Hepatocyte (in vitro differentiated cells): ENCODE measurements at regions not wholly inside any gene's neighbourhood (a gene's known extent, or its start where the extent isn't known, plus 50 kb on each side); places are given as distances from the start of the nearest gene placed in this dataset.
A peak's percentile ranks its signal among the peaks of the same experiment; 100 is the strongest.

ENCODE experiments used
- DNase-seq: peaks from one replicate; pipeline ENCODE4 v3.0.0-alpha.2; 2016; ENCODE audit warnings: low spot score
- H2AFZ ChIP-seq: fragments of 200-600 bp; sonication (generic); 2 replicates; pipeline ENCODE4 v1.6.0; 2016; ENCODE audit warnings: antibody characterized with exemption, mild to moderate bottlenecking
- H3K27ac ChIP-seq: fragments of 200-600 bp; sonication (generic); 2 replicates; pipeline ENCODE4 v1.5.1; 2016; ENCODE audit warnings: mild to moderate bottlenecking
- H3K27me3 ChIP-seq: fragments of 200-600 bp; sonication (generic); 2 replicates; pipeline ENCODE4 v1.6.1; 2016
- H3K36me3 ChIP-seq: fragments of 200-600 bp; sonication (generic); replicated peaks from 2 replicates; pipeline ENCODE4 v1.5.1; 2016; ENCODE audit warnings: low read depth; ENCODE audit not compliant: insufficient read depth
- H3K4me1 ChIP-seq: fragments of 200-600 bp; sonication (generic); 2 replicates; pipeline ENCODE4 v1.5.1; 2016; ENCODE audit warnings: mild to moderate bottlenecking, moderate library complexity; ENCODE audit not compliant: insufficient read depth
- H3K4me2 ChIP-seq: fragments of 200-600 bp; sonication (generic); 2 replicates; pipeline ENCODE4 v1.6.0; 2016
- H3K4me3 ChIP-seq: fragments of 200-600 bp; sonication (generic); 2 replicates; pipeline ENCODE4 v1.5.1; 2016; ENCODE audit warnings: mild to moderate bottlenecking
- H3K79me2 ChIP-seq: fragments of 200-600 bp; sonication (generic); 2 replicates; pipeline ENCODE4 v1.6.0; 2017; ENCODE audit warnings: mild to moderate bottlenecking
- H3K9me2 ChIP-seq: fragments of 200-600 bp; sonication (generic); replicated peaks from 2 replicates; pipeline ENCODE4 v1.6.0; 2017; ENCODE audit warnings: mild to moderate bottlenecking; ENCODE audit not compliant: insufficient read depth
- H3K9me3 ChIP-seq: fragments of 200-600 bp; sonication (generic); 2 replicates; pipeline ENCODE4 v1.5.1; 2016; ENCODE audit warnings: low read depth, mild to moderate bottlenecking
- H4K20me1 ChIP-seq: fragments of 200-600 bp; sonication (generic); 2 replicates; pipeline ENCODE4 v1.6.0; 2016; ENCODE audit warnings: mild to moderate bottlenecking; ENCODE audit not compliant: insufficient read depth, poor library complexity, severe bottlenecking
- CTCF ChIP-seq: fragments of 200-600 bp; sonication (generic); IDR thresholded peaks from 2 replicates; pipeline ENCODE4 v1.5.1; 2016; ENCODE audit warnings: antibody characterized with exemption, mild to moderate bottlenecking; ENCODE audit not compliant: poor library complexity
- EZH2 ChIP-seq: fragments of 200-600 bp; sonication (generic); IDR thresholded peaks from 2 replicates; pipeline ENCODE4 v1.6.1; 2016; ENCODE audit warnings: antibody characterized with exemption, mild to moderate bottlenecking, borderline replicate concordance
- EZH2phosphoT487 ChIP-seq: fragments of 200-600 bp; sonication (generic); IDR thresholded peaks from one replicate; pipeline ENCODE4 v1.6.1; 2018; ENCODE audit warnings: antibody characterized with exemption, mild to moderate bottlenecking, low read depth, moderate library complexity; ENCODE audit not compliant: unreplicated experiment, severe bottlenecking
- WGBS: methylation state at CpG from one replicate; pipeline ENCODE4 v1.1.6; 2016; ENCODE audit warnings: low lambda C conversion rate; ENCODE audit errors: missing lambda C conversion rate; 5-methylcytosine and 5-hydroxymethylcytosine counted together

GRCh38 chr4:23237771-23238170, 545.0 kb downstream of the GBA3 start:
- Histone ChIP-seq H3K4me3 (no peak overlapping the region), H3K27ac (no peak overlapping the region)
- 66% methylated on average over 3 of the region's 3 CpGs for WGBS

GRCh38 chr4:23235628-23236390, 543.1 kb downstream of the GBA3 start:
- 17% methylated on average over 5 of the region's 5 CpGs for WGBS
- H3K79me2 ChIP-seq = no peaks in the 10 kb centered on the region
- no peaks in the 10 kb centered on the region for H3K9me3 ChIP-seq
- H4K20me1 ChIP-seq = no peaks in the 10 kb centered on the region
- no peaks in the 10 kb centered on the region for H3K9me2 ChIP-seq
- peak overlapping the region; percentile 54 for H3K4me2 ChIP-seq
- H3K36me3 ChIP-seq = no peaks in the 10 kb centered on the region
- no peak overlapping the region for H3K27ac ChIP-seq
- H3K27me3 ChIP-seq = no peaks in the 10 kb centered on the region
- H3K4me3 ChIP-seq = no peak overlapping the region
- peak overlapping the region; percentile 16 for H2AFZ ChIP-seq
- no peaks in the 10 kb centered on the region for H3K4me1 ChIP-seq
- peak; percentile 4 for DNase-seq
- no peak for TF ChIP-seq EZH2phosphoT487
- no peak for TF ChIP-seq EZH2
- no peak for TF ChIP-seq CTCF

More at GRCh38 chr4:23237771-23238170, 545.0 kb downstream of the GBA3 start:
- H2AFZ ChIP-seq = no peak overlapping the region
- H3K9me3 ChIP-seq = no peaks in the 10 kb centered on the region
- no peak for DNase-seq
- TF ChIP-seq CTCF (no peak), EZH2phosphoT487 (no peak), EZH2 (no peak)
- no peaks in the 10 kb centered on the region for H3K79me2 ChIP-seq
- no peaks in the 10 kb centered on the region for H3K4me1 ChIP-seq
- H3K4me2 ChIP-seq = no peak overlapping the region
- no peaks in the 10 kb centered on the region for H3K27me3 ChIP-seq
- no peaks in the 10 kb centered on the region for H4K20me1 ChIP-seq
- H3K9me2 ChIP-seq = no peaks in the 10 kb centered on the region
- no peaks in the 10 kb centered on the region for H3K36me3 ChIP-seq

DNA sequence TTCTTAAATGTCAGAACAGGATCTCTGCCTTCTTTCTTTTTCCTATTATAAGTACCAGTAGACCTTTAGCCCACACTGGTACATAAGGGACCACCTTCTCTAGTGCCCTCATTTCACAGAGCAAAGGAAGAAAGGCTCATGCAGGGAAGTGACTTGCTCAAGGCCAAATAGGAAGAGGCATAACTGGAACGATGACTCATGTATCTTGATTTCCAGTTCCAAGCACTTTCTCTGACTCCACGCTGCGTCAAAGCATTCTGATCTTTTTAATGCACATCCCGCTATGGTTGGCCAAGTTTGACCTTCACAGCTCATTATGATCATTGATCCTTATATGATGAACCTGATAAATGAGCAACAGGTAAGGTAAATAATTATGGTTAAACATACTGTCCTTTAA, 542.0 kb downstream of the GBA3 start:
- Histone ChIP-seq H3K9me3 (no peaks in the 10 kb centered on the region), H4K20me1 (no peaks in the 10 kb centered on the region), H3K4me2 (no peak overlapping the region), H3K9me2 (no peaks in the 10 kb centered on the region), H2AFZ (no peak overlapping the region), H3K79me2 (no peaks in the 10 kb centered on the region), H3K36me3 (no peaks in the 10 kb centered on the region), H3K27me3 (no peaks in the 10 kb centered on the region), H3K27ac (no peak overlapping the region), H3K4me1 (no peaks in the 10 kb centered on the region), H3K4me3 (no peak overlapping the region)
- 88% methylated on average over 4 of the region's 4 CpGs for WGBS
- TF ChIP-seq EZH2phosphoT487 (no peak), CTCF (no peak), EZH2 (no peak)
- DNase-seq = no peak
